Iris pigment epithelial cell (primary cell): ENCODE measurements at regions not wholly inside any gene's neighbourhood (a gene's known extent, or its start where the extent isn't known, plus 50 kb on each side); places are given as distances from the start of the nearest gene placed in this dataset.
"Not testable (repeated sequence)": the region's sequence is repeated elsewhere in the genome, so short reads cannot be mapped to it uniquely, and the experiment has no call there.

Experiments used
- DNase-seq: peaks from one replicate; pipeline ENCODE4 v3.0.0-alpha.2; 2011; ENCODE audit warnings: low read depth

GRCh38 chr2:224261326-224261725 lies 140.6 kb downstream of the FAM124B start:
- DNase-seq: peak; percentile 33

- DNase-seq: peak; percentile 12
These were observed 141.4 kb downstream of the FAM124B start for GRCh38 chr2:224260372-224261020.

- no peak for DNase-seq
These were observed 142.1 kb downstream of the FAM124B start for GRCh38 chr2:224259831-224260230.

GRCh38 chr2:224258059-224258458 lies 143.8 kb downstream of the FAM124B start:
- DNase-seq: no peak

- no peak for DNase-seq
These were observed 144.8 kb downstream of the FAM124B start for GRCh38 chr2:224257156-224257555.

GRCh38 chr2:224253464-224253863 lies 148.4 kb downstream of the FAM124B start:
- no peak for DNase-seq

- peak; percentile 59 for DNase-seq
These were observed 149.3 kb downstream of the FAM124B start for GRCh38 chr2:224252631-224253030.

- DNase-seq: no peak
These were observed 152.9 kb downstream of the FAM124B start for GRCh38 chr2:224248944-224249371.

GRCh38 chr2:224242561-224242960 lies 159.3 kb downstream of the FAM124B start:
- DNase-seq: peak; percentile 68

GRCh38 chr2:224241812-224242211 lies 160.1 kb downstream of the FAM124B start:
- DNase-seq: no peak

GRCh38 chr2:224241001-224241400 lies 160.9 kb downstream of the FAM124B start:
- DNase-seq: no peak

GRCh38 chr2:224223851-224224555 lies 177.9 kb downstream of the FAM124B start:
- no peak for DNase-seq

GRCh38 chr2:224222974-224223373 lies 178.9 kb downstream of the FAM124B start:
- no peak for DNase-seq

GRCh38 chr2:224222291-224222690 lies 179.6 kb downstream of the FAM124B start:
- peak; percentile 23 for DNase-seq

- DNase-seq: peak; percentile 92
These were observed 180.4 kb downstream of the FAM124B start for GRCh38 chr2:224221455-224221913.

GRCh38 chr2:224220586-224221255 lies 181.2 kb downstream of the FAM124B start:
- DNase-seq: peak; percentile 45

- no peak for DNase-seq
These were observed 180.7 kb upstream of the SERPINE2 start for GRCh38 chr2:224219781-224220180.

GRCh38 chr2:224217962-224218347 lies 178.9 kb upstream of the SERPINE2 start:
- peak; percentile 93 for DNase-seq

- DNase-seq: peak; percentile 29
These were observed 178.3 kb upstream of the SERPINE2 start for GRCh38 chr2:224217233-224217961.

- DNase-seq: not testable (repeated sequence)
These were observed 176.5 kb upstream of the SERPINE2 start for GRCh38 chr2:224215611-224216010.

GRCh38 chr2:224213396-224213795 lies 174.3 kb upstream of the SERPINE2 start:
- DNase-seq: no peak

GRCh38 chr2:224211791-224212190 lies 172.7 kb upstream of the SERPINE2 start:
- no peak for DNase-seq

GRCh38 chr2:224211181-224211480 lies 172.0 kb upstream of the SERPINE2 start:
- no peak for DNase-seq
